ENCODE measurements at regions not wholly inside any gene's neighbourhood (a gene's known extent, or its start where the extent isn't known, plus 50 kb on each side); places are given as distances from the start of the nearest gene placed in this dataset.

DNA sequence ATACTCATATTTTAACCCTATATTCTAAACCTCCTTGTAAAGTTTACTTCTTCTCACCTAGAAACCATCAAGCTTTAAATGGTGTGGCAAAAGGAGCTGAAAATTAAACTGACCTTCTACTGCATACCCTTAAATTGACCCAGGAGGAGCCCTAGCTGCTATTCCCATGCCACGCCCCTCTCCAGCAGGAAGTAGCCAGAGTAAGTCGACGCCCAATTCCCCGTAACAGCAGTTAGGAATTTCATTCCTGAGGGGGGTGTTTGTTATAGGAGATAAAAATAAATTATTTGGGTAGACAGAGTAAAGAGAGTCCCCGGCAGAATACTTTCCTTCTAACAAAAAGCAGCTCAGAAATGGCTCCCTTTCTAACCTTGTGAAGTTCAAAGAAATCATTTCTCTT lies 111.8 kb upstream of the FAM174A start:
- ATAC-seq (ENCODE audit: low read depth) (no peak), DNase-seq (no peak)
- TF ChIP-seq, protein P1, sequence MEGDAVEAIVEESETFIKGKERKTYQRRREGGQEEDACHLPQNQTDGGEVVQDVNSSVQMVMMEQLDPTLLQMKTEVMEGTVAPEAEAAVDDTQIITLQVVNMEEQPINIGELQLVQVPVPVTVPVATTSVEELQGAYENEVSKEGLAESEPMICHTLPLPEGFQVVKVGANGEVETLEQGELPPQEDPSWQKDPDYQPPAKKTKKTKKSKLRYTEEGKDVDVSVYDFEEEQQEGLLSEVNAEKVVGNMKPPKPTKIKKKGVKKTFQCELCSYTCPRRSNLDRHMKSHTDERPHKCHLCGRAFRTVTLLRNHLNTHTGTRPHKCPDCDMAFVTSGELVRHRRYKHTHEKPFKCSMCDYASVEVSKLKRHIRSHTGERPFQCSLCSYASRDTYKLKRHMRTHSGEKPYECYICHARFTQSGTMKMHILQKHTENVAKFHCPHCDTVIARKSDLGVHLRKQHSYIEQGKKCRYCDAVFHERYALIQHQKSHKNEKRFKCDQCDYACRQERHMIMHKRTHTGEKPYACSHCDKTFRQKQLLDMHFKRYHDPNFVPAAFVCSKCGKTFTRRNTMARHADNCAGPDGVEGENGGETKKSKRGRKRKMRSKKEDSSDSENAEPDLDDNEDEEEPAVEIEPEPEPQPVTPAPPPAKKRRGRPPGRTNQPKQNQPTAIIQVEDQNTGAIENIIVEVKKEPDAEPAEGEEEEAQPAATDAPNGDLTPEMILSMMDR (IDR thresholded peaks at IDR 0.05): no peak
- no peak for TF ChIP-seq EZH2 (IDR thresholded peaks at IDR 0.05; ENCODE audit: borderline replicate concordance, insufficient read depth, low read depth, low read length, poor library complexity, severe bottlenecking)
- Histone ChIP-seq H3K9ac (ENCODE audit: low read length) (no peak overlapping the region), H3K79me2 (ENCODE audit: control insufficient read depth, insufficient read depth, low read length) (no peaks in the 10 kb centered on the region), H3K27me3 (replicated peaks in 1 of 4; ENCODE audit: control extremely low read depth in 1 of 4, control insufficient read depth in 3 of 4, insufficient read depth in 4 of 4, low read length in 3 of 4) (no peaks in the 10 kb centered on the region), H2AFZ (ENCODE audit: insufficient read depth, low read depth, low read length, poor library complexity, severe bottlenecking) (no peak overlapping the region), H4K20me1 (ENCODE audit: control insufficient read depth, insufficient read depth, low read length, poor library complexity, severe bottlenecking) (no peaks in the 10 kb centered on the region), H3K4me2 (replicated peaks; ENCODE audit: low read depth, low read length, poor library complexity, severe bottlenecking) (no peak overlapping the region), H3K27ac (ENCODE audit: low read length in 2 of 2) (no peak overlapping the region), H3K4me3 (ENCODE audit: control extremely low read depth in 1 of 5, extremely low read depth in 1 of 5, insufficient read depth in 1 of 5, low read depth in 2 of 5, low read length in 4 of 5) (no peak overlapping the region), H3K36me3 (replicated peaks in 1 of 2; ENCODE audit: control extremely low read depth in 1 of 2, control insufficient read depth in 1 of 2, extremely low read depth in 1 of 2, insufficient read depth in 2 of 2, low read length in 1 of 2) (no peaks in the 10 kb centered on the region), H3K4me1 (ENCODE audit: control insufficient read depth in 2 of 2, insufficient read depth in 2 of 2, low read length in 2 of 2) (no peaks in the 10 kb centered on the region), H3K9me3 (ENCODE audit: control extremely low read depth in 1 of 3, control insufficient read depth in 2 of 3, insufficient read depth in 1 of 3, low read length in 2 of 3) (peaks cover 3 to 12% (median 7%) of the 10 kb centered on the region in 3 donors)
- Mint-ChIP-seq H3K4me3 (no peak overlapping the region), H3K4me1 (no peaks in the 10 kb centered on the region), H3K27me3 (no peaks in the 10 kb centered on the region), H3K9me3 (ENCODE audit: insufficient read depth) (peaks cover 8% of the 10 kb centered on the region), H3K27ac (no peak overlapping the region)
- intact Hi-C loops (cut with micrococcal nuclease): no loop called here
- ChIA-PET POLR2A (no interaction called here), CTCF (no interaction called here)
- no CpG with 5 or more reads among the region's 5 CpGs for WGBS (ENCODE audit: insufficient coverage)

DNA sequence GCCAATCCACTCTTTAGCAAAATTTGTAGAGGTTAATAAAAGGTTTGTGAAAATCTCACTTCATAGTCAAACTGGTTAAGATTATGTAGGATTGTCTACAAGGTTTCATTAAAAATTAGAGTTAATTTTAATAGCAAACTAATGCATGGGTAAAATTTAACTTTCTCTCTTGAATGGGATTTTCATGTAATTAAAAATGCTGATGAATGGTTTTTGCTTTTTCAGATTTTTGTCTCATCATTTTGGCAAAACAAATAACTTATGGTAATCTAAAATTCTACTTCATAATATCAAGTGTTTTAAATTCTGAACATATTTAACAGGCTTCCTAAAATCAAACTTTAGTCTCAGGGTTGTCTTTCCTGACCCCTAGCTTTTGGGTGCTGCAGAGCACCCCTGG lies 113.8 kb upstream of the FAM174A start:
- no peaks in the 10 kb centered on the region for H3K27me3 Mint-ChIP-seq
- no peak overlapping the region for H3K27ac ChIP-seq (ENCODE audit: low read length in 2 of 2)
- H3K79me2 ChIP-seq (ENCODE audit: control insufficient read depth, insufficient read depth, low read length): no peaks in the 10 kb centered on the region
- H3K4me2 ChIP-seq (replicated peaks; ENCODE audit: low read depth, low read length, poor library complexity, severe bottlenecking): no peak overlapping the region
- H3K9me3 Mint-ChIP-seq (ENCODE audit: insufficient read depth): peaks cover 8% of the 10 kb centered on the region
- H3K4me1 Mint-ChIP-seq: no peaks in the 10 kb centered on the region
- ChIA-PET POLR2A (no interaction called here), CTCF (no interaction called here)
- H3K4me3 Mint-ChIP-seq: no peak overlapping the region
- H3K27ac Mint-ChIP-seq: no peak overlapping the region
- intact Hi-C loops (cut with micrococcal nuclease): no loop called here
- TF ChIP-seq, protein P1 (IDR thresholded peaks at IDR 0.05): no peak
- no peak for TF ChIP-seq EZH2 (IDR thresholded peaks at IDR 0.05; ENCODE audit: borderline replicate concordance, insufficient read depth, low read depth, low read length, poor library complexity, severe bottlenecking)
- H3K27me3 ChIP-seq (replicated peaks in 1 of 4; ENCODE audit: control extremely low read depth in 1 of 4, control insufficient read depth in 3 of 4, insufficient read depth in 4 of 4, low read length in 3 of 4): no peaks in the 10 kb centered on the region
- H3K4me3 ChIP-seq (ENCODE audit: control extremely low read depth in 1 of 5, extremely low read depth in 1 of 5, insufficient read depth in 1 of 5, low read depth in 2 of 5, low read length in 4 of 5): no peak overlapping the region
- no peak overlapping the region for H3K9ac ChIP-seq (ENCODE audit: low read length)
- no peaks in the 10 kb centered on the region for H4K20me1 ChIP-seq (ENCODE audit: control insufficient read depth, insufficient read depth, low read length, poor library complexity, severe bottlenecking)
- peaks cover 3 to 12% (median 7%) of the 10 kb centered on the region in 3 donors for H3K9me3 ChIP-seq (ENCODE audit: control extremely low read depth in 1 of 3, control insufficient read depth in 2 of 3, insufficient read depth in 1 of 3, low read length in 2 of 3)
- no peaks in the 10 kb centered on the region for H3K36me3 ChIP-seq (replicated peaks in 1 of 2; ENCODE audit: control extremely low read depth in 1 of 2, control insufficient read depth in 1 of 2, extremely low read depth in 1 of 2, insufficient read depth in 2 of 2, low read length in 1 of 2)
- H2AFZ ChIP-seq (ENCODE audit: insufficient read depth, low read depth, low read length, poor library complexity, severe bottlenecking): no peak overlapping the region
- no peak for ATAC-seq (ENCODE audit: low read depth)
- DNase-seq: no peak
- no peaks in the 10 kb centered on the region for H3K4me1 ChIP-seq (ENCODE audit: control insufficient read depth in 2 of 2, insufficient read depth in 2 of 2, low read length in 2 of 2)

All from B cell (primary cell).